BJ (cell line): ENCODE measurements at regions not wholly inside any gene's neighbourhood (a gene's known extent, or its start where the extent isn't known, plus 50 kb on each side); places are given as distances from the start of the nearest gene placed in this dataset.

Experiments used
- CTCF ChIA-PET: fragments of 350-600 bp; formaldehyde crosslinking; extraction: SDS; loops from one replicate; lab custom pipeline; 2021; ENCODE audit warnings: antibody characterized with exemption, inconsistent platforms; lab: Yijun Ruan, JAX
- POLR2A ChIA-PET: fragments of 300-600 bp; sonication (Branson Sonifier 250); formaldehyde crosslinking; extraction: SDS; loops from one replicate; lab custom pipeline; 2021; ENCODE audit warnings: antibody characterized with exemption; lab: Charles Lee
- DNase-seq: peaks from one replicate; pipeline ENCODE4 v3.0.0-alpha.2; 2011; ENCODE audit warnings: low read depth
- H3K27me3 ChIP-seq: 2 replicates; pipeline ENCODE4 v1.6.0; 2011; ENCODE audit warnings: low read length; ENCODE audit not compliant: control insufficient read depth, insufficient read depth
- H3K36me3 ChIP-seq: 2 replicates; pipeline ENCODE4 v1.5.1; 2011; ENCODE audit warnings: low read length; ENCODE audit not compliant: control insufficient read depth, insufficient read depth
- H3K4me3 ChIP-seq: 2 replicates; pipeline ENCODE4 v1.5.1; 2011; ENCODE audit warnings: low read depth, mild to moderate bottlenecking, control low read depth, low read length
- CTCF ChIP-seq: IDR thresholded peaks from 2 replicates; pipeline ENCODE4 v1.5.1; 2011; ENCODE audit warnings: low read depth, mild to moderate bottlenecking, control low read depth, inconsistent platforms, low read length, moderate library complexity; ENCODE audit not compliant: insufficient read depth

- Histone ChIP-seq H3K36me3 (no peaks in the 10 kb centered on the region), H3K4me3 (no peak overlapping the region), H3K27me3 (no peaks in the 10 kb centered on the region)
- DNase-seq: no peak
- CTCF ChIA-PET: no interaction called here
- no peak for TF ChIP-seq CTCF
- POLR2A ChIA-PET: no interaction called here
These were observed 309.0 kb upstream of the JARID2 start for GRCh38 chr6:14936861-14937260.

DNA sequence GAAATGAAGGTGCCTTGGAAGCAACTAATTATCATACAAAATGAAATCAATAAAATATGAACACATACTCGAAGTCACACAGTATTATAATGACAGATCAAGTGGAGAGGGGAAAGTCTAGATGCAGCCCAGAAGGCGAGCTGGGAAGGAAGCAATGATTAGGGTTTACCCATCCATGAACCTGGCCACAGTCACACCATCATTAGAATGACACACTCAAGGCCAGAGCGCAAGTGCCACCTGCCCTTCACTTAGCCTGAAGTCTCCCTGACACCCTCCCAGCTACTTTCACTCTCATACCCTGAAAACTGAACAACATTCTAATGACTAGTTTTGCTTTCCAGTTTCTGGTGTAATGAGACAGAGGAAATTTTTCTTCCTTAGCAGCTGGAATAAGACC, 302.8 kb upstream of the JARID2 start:
- peaks cover 2% of the 10 kb centered on the region; the same call in 1 of the 2 replicates for H3K27me3 ChIP-seq
- TF ChIP-seq CTCF: no peak
- no peak overlapping the region for H3K4me3 ChIP-seq
- ChIA-PET POLR2A (no interaction called here), CTCF (no interaction called here)
- no peaks in the 10 kb centered on the region for H3K36me3 ChIP-seq
- no peak for DNase-seq

GRCh38 chr6:14944593-14944992, 301.3 kb upstream of the JARID2 start:
- CTCF ChIA-PET: no interaction called here
- Histone ChIP-seq H3K27me3 (peaks cover 2% of the 10 kb centered on the region; the same call in 1 of the 2 replicates), H3K4me3 (no peak overlapping the region), H3K36me3 (no peaks in the 10 kb centered on the region)
- no peak for DNase-seq
- POLR2A ChIA-PET: no interaction called here
- TF ChIP-seq CTCF: no peak

DNA sequence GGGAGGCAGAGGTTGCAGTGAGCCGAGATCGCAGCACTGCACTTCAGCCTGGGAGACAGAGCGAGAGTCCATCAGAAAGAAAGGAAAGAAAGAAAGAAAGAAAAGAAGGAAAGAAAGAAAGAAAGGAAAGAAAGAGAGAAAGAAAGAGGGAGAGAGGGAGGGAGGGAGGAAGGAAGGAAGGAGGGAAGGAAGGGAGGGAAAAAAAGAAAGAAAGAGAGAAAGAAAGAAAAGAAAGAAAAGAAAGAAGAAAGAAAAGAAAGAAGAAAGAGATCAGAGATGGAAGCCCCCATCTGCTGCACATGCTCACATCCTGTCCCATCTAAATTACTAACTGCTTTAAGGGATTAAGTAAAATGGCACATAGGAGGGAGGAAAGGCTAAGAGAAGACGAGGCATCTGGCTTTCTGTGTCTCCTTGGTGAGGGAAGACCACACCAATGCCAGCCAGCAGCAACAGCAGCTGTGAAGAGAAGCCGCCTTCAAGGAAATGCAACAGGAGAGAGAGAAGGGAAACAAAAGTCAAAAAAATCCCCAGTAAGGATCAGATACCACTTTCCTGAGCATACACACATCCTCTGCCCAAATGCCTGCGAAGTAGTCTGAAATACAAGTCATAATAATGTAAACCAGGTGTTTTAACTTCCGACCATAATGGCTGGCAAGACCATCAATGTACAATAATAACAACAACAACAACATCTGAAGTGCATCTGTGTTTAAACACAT, 300.2 kb upstream of the JARID2 start:
- DNase-seq: no peak
- Histone ChIP-seq H3K27me3 (peaks cover 2% of the 10 kb centered on the region; the same call in 1 of the 2 replicates), H3K36me3 (no peaks in the 10 kb centered on the region), H3K4me3 (no peak overlapping the region)
- ChIA-PET CTCF (no interaction called here), POLR2A (no interaction called here)
- TF ChIP-seq CTCF: no peak

DNA sequence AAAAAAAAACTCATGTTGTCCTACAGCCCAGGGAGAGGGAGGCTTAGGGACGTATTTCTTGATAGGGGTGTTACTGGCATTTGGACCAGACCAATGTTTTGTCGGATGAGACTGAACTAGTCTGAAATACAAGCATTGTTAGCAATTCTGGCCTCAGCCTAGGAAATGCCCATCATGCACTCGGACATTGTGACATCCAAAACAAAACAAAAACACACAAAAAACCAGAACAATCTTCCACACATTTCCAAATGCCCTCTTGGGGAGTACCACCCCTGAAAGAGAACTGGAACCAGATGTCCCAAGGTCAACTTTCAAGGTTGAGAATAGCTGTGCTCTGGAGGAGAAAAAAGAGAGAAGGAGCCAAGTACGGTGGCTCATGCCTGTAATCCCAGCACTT, 299.1 kb upstream of the JARID2 start:
- H3K27me3 ChIP-seq: peaks cover 2% of the 10 kb centered on the region; the same call in 1 of the 2 replicates
- POLR2A ChIA-PET: no interaction called here
- CTCF ChIA-PET: no interaction called here

More for the DNA sequence above, 299.1 kb upstream of the JARID2 start:
- TF ChIP-seq CTCF: no peak
- Histone ChIP-seq H3K36me3 (no peaks in the 10 kb centered on the region), H3K4me3 (no peak overlapping the region)
- DNase-seq: no peak
